Kidney tubule cell (primary cell): ENCODE measurements at regions not wholly inside any gene's neighbourhood (a gene's known extent, or its start where the extent isn't known, plus 50 kb on each side); places are given as distances from the start of the nearest gene placed in this dataset.

Source experiments
- DNase-seq: peaks from one replicate; pipeline ENCODE4 v3.0.0-alpha.2; 2018; ENCODE audit warnings: low spot score

- DNase-seq = no peak
These were observed 421.1 kb downstream of the QKI start for GRCh38 chr6:163835439-163836171.

DNA sequence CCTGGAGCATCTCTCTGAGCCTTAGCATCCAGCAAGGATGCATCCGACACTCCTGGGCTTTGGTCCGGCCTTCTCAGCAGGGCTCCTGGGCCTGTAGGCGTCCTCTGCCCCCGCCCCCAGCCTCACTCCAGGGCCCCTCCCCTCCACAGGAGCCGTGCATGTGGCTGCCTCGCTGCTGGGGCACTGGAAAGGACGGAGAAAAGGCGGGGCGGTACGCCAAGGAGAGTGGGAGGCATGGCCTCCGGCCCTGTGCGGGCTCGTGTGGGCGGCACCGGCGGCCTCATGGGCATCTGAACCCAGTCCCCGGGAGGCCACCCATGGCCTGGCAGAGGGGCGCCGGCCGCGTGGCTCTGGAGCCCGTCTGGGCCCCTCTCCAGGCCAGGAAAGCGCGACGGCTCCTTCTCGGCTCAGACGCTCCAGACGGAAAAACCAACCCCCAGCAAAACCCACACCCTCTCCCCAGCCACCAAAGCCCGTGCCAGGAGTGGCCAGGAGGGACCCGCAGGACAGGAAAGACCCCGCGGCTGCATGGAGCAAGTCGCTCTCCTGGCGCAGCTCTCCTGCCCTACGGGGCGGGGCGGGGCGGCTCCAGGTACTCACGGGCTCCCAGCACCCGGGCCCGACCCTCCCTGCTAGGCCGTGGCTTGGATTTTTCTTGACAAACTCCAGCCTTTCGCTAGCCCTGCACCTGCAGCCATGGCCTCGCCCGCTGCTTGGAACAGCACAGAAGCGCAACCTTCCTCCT, 419.9 kb downstream of the QKI start:
- DNase-seq = no peak

- DNase-seq = no peak
These were observed 417.2 kb downstream of the QKI start for GRCh38 chr6:163831736-163832135.

DNA sequence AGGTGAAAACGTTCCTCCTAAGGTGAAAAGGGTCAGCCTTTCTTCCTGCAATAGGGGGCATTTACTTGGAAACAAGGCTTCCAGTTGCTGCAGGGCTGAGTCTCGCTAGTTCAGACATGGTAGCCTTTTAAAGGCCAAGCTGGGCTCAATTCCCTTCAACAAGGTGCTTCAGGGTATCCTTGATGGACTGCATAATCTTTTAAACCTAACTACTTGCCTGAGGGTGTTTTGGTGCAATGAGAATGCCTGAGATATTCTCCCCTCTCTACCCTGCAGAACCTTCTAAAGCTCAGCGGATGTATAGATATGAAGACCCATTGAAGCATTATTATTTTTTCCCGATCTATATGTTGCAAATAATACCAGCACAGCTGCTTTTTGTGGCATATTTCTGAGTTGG, 416.1 kb downstream of the QKI start:
- DNase-seq = no peak

DNA sequence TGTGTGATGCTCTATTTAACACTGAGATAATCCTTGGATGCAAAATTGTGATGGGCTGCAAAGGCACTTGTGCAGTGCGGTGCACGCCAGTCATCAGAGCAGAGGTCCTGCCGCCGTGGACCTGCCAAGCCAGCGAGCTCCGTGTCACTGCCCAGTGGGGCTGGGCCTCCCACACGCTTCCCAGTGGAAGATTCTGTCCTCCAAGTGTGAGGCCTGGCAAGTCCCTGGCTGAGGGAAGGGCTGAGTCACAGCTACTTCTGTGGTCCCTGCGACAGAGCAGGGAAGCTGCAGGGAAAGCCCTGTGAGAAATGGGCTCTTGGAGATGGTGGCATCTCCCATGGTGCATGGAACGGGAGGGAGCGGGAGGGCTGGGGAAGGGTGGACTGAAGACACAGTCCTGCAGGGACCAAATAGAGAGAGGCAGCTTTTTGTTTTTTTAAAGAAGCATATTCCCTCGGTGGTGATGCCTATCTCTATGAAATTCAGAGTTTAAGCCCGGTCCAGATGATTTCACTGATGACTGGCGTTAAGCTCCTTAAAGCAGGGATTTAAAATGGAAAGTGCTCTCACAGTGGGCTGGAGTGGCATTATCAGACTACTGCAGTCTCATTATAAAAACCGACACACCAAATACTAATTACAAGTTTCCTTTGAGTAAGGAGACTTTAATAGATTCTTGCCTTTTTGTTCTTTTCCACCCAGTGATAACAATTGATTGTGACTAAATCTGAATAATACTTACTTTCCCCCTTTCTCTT, 413.7 kb downstream of the QKI start:
- peak; percentile 34 for DNase-seq

GRCh38 chr6:163827143-163827542, 412.6 kb downstream of the QKI start:
- DNase-seq = no peak

DNA sequence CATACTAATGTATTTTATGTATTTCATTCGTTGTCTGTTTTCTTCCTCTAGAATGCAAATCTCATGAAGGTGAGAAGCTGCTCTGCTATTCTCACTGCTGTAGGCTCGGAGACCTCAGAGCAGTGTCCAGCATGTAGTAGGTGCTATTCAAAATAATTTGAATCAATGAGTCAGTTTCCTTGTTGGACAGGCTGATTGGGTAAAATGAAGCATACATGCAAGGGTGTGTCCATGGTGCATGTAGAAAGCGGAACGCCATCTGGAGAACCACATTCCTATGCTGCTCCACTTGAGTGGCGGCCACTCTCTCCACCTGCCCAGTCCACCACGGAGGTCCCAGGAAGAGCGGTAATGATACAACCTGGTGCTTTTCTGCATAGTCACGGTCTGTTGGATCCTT, 412.1 kb downstream of the QKI start:
- DNase-seq = peak; percentile 70

- DNase-seq = peak; percentile 87
These were observed 410.5 kb downstream of the QKI start for GRCh38 chr6:163825033-163825432.

- DNase-seq = no peak
These were observed 409.1 kb downstream of the QKI start for GRCh38 chr6:163823577-163823976.

DNA sequence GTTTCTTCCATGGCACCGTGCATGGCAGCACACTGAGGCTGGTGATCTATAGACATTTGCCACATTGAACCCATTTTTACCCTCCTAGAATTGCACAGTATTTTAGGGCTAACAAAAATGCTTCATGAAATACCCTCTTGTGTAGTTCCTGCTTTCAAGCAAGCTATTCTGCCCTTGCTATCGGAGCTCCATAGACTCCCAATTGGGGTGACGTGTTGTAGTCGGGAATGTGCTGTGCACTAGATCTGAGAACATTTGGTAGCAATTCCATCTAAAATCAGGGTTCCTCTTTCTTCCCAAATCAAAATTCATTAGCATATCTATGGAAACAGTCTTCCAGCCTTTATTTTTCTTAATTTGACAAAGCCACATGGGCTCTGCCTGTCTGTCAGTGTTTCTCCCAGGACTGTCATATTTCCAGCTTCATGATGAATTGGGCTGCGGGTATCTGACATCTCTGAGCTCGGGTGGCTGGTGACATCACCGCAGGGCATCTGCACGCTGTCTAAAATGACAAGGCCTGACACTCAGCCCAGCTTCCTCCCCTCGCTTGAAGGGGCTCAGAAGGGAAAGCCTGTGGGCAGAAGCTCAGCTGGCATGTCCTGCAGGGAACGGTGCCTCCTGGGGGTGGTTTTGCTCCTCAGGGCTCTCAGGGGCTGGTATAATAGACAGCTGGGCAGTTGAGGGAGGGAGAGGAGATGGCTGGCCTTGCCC, 406.4 kb downstream of the QKI start:
- DNase-seq = no peak

DNA sequence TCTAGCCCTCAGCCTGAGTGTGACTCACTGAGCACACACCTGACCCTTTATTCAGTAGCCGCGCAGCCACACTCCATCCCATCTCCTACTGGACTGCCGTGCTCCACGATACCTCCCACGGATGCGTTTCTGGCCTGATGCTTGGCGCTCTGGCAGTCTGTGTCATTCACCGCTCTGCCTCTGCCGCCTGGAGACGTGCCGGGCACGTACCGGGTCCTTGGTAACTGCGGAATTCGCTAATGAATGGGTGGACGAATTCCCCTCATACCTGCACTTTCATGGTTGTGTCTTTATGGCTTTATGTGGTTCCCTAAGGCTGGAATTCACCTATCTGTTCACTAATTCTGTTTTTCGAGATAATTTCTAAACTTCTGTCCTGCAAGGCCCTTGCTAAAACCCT, 405.7 kb downstream of the QKI start:
- DNase-seq = no peak

DNA sequence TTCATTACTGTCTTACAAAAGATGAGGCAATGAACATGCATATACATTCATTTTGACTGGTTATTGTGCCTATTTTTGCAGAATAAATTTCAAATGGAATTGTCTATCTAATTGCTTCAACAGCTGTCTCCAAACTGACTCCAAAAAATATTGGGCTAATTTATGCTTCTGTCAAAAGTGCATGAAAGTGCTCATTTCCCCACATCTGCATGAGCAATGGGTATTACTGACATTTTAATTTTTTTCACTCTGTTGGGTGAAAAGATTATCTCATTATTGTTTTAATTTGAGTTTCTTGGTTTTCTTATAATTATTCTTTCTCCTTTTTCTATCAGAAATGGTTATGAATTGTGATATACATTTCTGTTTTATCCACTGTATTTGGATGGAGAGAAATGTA, 404.2 kb downstream of the QKI start:
- DNase-seq = no peak

DNA sequence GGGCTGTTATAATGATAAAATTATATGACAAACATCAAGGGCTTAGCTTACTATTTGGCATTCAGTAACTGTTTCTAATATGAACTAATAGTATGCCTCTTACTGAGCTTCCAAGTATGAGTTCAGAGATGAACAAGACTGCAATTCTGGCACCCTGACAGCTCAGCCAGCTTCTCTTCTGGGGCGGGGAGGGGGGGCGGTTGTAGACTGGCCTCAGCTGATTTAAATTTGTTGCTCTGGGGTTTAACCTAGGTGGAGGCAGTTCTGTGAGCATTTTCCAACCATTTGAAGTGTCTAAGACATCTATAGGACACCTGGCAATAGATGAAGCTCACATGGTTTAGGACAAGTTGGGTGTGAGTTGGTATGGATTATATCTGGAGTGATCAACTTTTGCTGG, 401.9 kb downstream of the QKI start:
- no peak for DNase-seq

GRCh38 chr6:163815796-163816195, 401.3 kb downstream of the QKI start:
- no peak for DNase-seq

DNA sequence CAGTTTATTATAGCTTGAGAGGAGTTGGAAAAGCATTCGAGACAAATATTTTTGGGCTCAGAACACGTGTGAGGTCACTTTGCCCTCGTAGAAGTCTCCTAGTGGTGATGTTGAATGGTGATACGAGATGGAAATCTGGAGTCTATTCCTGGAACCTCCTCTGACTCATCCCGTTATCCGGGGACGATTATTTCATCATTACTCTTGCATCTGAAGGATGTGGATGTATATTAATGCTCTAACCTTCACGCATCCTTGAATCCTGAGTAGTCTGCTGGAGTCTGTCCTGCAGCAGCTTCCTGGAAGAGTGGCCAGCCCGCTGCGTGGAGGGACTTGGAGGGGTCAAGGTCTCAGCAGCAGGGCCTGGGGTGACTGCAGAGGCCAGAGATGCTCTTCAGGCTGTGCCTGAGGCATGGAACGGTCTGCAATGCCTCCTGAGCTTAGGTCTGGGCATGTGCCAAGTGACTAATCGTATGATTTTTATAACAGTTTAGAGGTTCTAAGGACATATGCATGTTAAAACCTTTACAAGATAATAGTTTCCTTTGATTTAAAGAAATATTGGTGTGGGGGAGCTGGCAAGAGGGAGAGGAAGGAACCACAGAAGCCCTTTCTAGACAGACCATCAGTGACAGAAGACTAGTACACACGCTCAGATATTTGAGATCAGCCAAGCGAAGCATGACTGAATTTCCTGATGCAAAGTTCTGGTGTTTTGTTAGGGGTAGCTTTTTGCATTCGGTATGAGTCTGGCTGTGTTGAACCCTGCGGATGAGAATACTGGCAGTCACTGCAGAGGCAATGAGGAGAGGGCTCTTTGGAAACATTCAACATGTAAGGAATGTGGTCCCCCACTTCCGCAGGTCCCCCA, 400.2 kb downstream of the QKI start:
- peak; percentile 93 for DNase-seq

- no peak for DNase-seq
These were observed 399.5 kb downstream of the QKI start for GRCh38 chr6:163813979-163814493.

GRCh38 chr6:163811317-163811716, 396.8 kb downstream of the QKI start:
- no peak for DNase-seq

GRCh38 chr6:163809364-163809763, 394.8 kb downstream of the QKI start:
- DNase-seq = no peak

DNA sequence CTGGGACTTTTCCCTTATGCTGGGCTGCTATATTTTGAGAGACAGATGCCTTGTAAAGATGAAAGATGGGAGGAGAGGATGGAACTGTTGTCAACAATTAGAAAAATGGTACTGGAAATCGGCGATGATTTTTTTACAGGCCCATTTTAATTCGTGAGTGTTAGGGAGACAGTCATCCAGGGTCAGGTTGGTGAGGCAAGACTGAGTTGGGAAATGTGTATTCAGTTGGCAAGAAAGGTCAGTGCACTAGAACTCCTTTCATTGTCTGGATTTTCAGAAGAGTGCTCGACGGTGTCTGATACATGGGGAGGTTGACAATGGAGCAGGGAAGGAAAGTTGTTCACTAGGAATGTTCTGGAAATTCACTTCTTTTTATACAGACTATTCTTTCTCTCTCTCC, 394.4 kb downstream of the QKI start:
- DNase-seq = no peak

GRCh38 chr6:163808231-163808630, 393.7 kb downstream of the QKI start:
- no peak for DNase-seq
